ENCODE measurements at regions not wholly inside any gene's neighbourhood (a gene's known extent, or its start where the extent isn't known, plus 50 kb on each side); places are given as distances from the start of the nearest gene placed in this dataset.

DNA sequence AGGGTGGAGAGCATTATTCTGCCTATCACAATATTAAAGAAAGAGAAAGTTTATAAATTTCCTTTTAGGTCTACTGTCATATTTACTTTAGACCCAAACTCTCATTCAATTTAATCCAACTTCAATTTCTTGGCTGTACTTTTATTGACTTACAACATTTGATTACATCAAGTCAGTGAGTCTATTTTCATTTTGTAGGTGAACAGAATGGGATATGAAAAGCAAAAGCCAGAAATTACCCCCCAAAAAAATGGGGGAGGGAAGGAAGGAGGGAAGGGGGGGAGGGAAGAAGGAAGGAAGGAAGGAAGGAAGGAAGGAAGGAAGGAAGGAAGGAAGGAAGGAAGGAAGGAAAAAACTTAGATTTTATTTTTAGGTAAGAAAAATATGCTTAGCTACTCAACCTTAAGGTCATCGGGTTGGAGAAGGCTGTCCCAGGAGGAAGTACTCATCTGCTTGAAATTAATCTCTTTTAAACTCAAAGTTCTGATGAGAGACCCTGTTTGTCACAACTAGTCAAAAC is 320.1 kb upstream of the ATP11B start:
- no peak overlapping the region for H3K27ac ChIP-seq
- TF ChIP-seq ZFX (IDR thresholded peaks at IDR 0.05) (no peak), CTCF (conservative IDR thresholded peaks at IDR 0.05) (no peak)

- TF ChIP-seq ZFX (IDR thresholded peaks at IDR 0.05) (no peak), CTCF (conservative IDR thresholded peaks at IDR 0.05) (no peak)
- H3K27ac ChIP-seq, result no peak overlapping the region
Measured at GRCh38 chr3:182478369-182478768, 314.9 kb upstream of the ATP11B start.

DNA sequence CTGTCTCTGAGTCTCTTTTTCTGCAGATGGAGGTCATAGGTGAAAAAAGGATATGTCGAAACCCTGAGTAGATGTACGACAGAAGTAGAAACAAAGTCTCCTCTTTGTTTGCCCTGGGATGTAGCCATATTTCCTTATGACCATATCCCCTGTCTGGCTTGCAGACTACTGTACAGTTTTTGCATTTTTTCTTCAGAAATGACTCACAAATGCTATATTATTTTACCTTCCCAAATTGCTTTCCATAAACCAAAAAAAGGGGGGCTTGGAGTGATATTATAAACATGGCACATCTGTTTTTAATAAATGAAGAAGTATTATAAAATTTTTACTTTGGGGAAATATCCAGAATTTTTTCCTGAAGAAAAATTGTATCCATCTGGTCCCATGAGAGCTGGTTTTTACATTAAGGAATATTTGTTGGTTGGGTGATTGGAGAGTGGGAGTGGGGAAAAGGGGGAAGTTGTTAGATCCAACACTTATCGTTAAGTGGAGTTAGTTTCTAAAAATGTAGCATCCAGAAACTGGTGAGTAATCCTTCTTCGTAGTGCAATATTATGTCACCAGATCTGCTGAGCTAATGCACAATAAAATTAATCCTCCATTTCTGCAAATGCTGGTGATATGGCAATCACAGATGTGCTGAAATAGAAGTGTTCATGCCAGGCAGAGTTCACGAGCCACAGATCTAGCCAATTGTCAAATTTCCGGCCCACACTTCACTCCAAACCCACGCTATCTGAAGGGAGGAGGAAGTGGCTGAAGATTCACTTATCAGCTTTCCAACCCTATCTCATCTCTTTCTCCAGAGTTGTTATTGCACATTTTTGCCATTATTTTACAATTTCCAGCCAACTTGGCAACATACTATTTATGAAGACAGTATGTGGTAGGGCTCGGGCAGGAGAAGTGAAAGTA is 313.6 kb upstream of the ATP11B start:
- no peak overlapping the region for H3K27ac ChIP-seq
- no peak for TF ChIP-seq CTCF (conservative IDR thresholded peaks at IDR 0.05)
- TF ChIP-seq ZFX (IDR thresholded peaks at IDR 0.05), result no peak

- TF ChIP-seq CTCF (conservative IDR thresholded peaks at IDR 0.05), result no peak
- TF ChIP-seq ZFX (IDR thresholded peaks at IDR 0.05), result no peak
- no peak overlapping the region for H3K27ac ChIP-seq
Measured at GRCh38 chr3:182482705-182483104, 310.6 kb upstream of the ATP11B start.

DNA sequence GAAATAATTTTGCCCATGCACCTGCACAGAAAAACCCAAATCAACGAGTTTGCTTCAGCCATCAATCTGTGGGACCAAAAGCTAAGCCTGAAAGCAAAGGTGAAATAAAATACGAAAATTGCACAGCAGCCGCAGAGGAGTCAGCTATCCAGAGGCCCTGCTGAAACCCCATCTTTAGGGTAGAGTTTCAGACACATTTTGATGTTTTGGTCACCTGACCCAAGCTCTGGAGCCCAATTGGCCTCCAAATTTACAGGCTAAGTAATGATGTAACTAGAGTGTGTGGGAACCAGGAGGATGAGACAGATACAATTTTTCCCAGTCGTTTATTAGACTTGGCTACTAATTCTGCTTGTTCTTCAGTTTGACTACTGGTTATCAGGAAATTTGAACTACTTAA is 308.6 kb upstream of the ATP11B start:
- no peak for TF ChIP-seq CTCF (conservative IDR thresholded peaks at IDR 0.05)
- no peak overlapping the region for H3K27ac ChIP-seq

DNA sequence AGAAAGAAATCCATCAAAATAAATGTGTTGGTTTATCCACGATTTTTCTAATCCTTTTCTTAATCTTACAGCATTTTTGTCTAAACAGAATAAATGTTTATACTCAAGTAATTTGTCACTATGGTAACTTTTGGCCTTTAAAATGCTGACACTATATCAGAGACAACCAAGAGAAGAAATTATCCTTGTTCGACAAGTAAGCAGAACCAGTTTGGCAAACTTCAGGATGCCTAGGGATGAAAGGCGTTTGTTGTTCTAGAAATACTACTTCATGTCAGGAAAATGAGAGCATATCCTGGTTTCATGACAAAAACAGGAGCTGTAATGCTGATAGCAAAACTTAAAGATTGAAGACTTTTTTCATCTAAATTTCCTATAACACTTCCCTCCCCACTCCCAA is 308.0 kb upstream of the ATP11B start:
- TF ChIP-seq CTCF (conservative IDR thresholded peaks at IDR 0.05) (no peak), ZFX (IDR thresholded peaks at IDR 0.05) (no peak)
- H3K27ac ChIP-seq, result no peak overlapping the region

GRCh38 chr3:182486463-182486862 is 306.8 kb upstream of the ATP11B start:
- TF ChIP-seq ZFX (IDR thresholded peaks at IDR 0.05) (no peak), CTCF (conservative IDR thresholded peaks at IDR 0.05) (no peak)
- H3K27ac ChIP-seq, result no peak overlapping the region

All from C4-2B (cell line).